NB4 (cell line): ENCODE measurements at regions not wholly inside any gene's neighbourhood (a gene's known extent, or its start where the extent isn't known, plus 50 kb on each side); places are given as distances from the start of the nearest gene placed in this dataset.

ENCODE experiments used
- CTCF ChIP-seq: IDR thresholded peaks from one replicate; pipeline ENCODE4 v1.5.1; 2012; ENCODE audit warnings: low read depth, low read length
- MAX ChIP-seq: IDR thresholded peaks from 2 replicates; pipeline ENCODE4 v1.6.1; 2011; ENCODE audit warnings: low read depth, low read length
- POLR2A ChIP-seq: IDR thresholded peaks from 2 replicates; pipeline ENCODE4 v1.6.1; 2011; ENCODE audit warnings: mild to moderate bottlenecking; ENCODE audit not compliant: insufficient read length; ENCODE audit errors: extremely low read depth

DNA sequence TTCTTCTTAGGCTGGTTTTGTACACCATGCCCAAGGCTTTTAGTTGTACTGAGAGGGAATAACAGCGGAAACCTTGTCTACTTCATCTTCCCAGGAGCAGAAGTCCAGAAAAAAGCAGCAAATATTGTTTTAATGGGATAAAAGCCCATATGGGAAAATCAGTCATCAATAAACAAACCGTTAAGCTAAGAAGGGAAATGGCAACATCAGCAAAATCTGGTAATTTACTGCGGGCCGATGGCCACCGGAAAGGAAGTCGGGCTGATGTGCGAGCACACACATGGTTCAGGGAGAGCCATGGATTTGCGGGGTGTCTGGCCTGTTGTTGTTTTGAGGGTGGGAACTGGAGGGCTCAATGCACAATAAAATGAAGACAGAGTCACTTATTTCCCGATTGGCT lies 300.7 kb upstream of the RAB6C start:
- TF ChIP-seq CTCF: no peak
- TF ChIP-seq POLR2A: no peak
- TF ChIP-seq MAX: no peak
